ENCODE measurements at regions not wholly inside any gene's neighbourhood (a gene's known extent, or its start where the extent isn't known, plus 50 kb on each side); places are given as distances from the start of the nearest gene placed in this dataset.
"Not testable (repeated sequence)": the region's sequence is repeated elsewhere in the genome, so short reads cannot be mapped to it uniquely, and the experiment has no call there.

- DNase-seq (ENCODE audit: low read depth in 4 of 4, low spot score in 3 of 4), result no peak
These were observed 140.2 kb upstream of the KCNK1 start for GRCh38 chr1:233473549-233474204.

GRCh38 chr1:233477359-233477758, 136.5 kb upstream of the KCNK1 start:
- no peak for DNase-seq (ENCODE audit: low read depth in 4 of 4, low spot score in 3 of 4)

- DNase-seq (ENCODE audit: low read depth in 4 of 4, low spot score in 3 of 4), result no peak
These were observed 135.3 kb upstream of the KCNK1 start for GRCh38 chr1:233478611-233479010.

GRCh38 chr1:233479110-233479890, 134.6 kb upstream of the KCNK1 start:
- DNase-seq (ENCODE audit: low read depth in 4 of 4, low spot score in 3 of 4), result no peak

GRCh38 chr1:233480198-233480597, 133.7 kb upstream of the KCNK1 start:
- no peak for DNase-seq (ENCODE audit: low read depth in 4 of 4, low spot score in 3 of 4)

- DNase-seq (ENCODE audit: low read depth in 4 of 4, low spot score in 3 of 4), result no peak
These were observed 131.5 kb upstream of the KCNK1 start for GRCh38 chr1:233482388-233482787.

- DNase-seq (ENCODE audit: low read depth in 4 of 4, low spot score in 3 of 4), result no peak
These were observed 128.5 kb upstream of the KCNK1 start for GRCh38 chr1:233485385-233485784.

- DNase-seq (ENCODE audit: low read depth in 4 of 4, low spot score in 3 of 4), result no peak
These were observed 128.0 kb upstream of the KCNK1 start for GRCh38 chr1:233485809-233486398.

- no peak for DNase-seq (ENCODE audit: low read depth in 4 of 4, low spot score in 3 of 4)
These were observed 126.5 kb upstream of the KCNK1 start for GRCh38 chr1:233487408-233487807.

- no peak for DNase-seq (ENCODE audit: low read depth in 4 of 4, low spot score in 3 of 4)
These were observed 124.5 kb upstream of the KCNK1 start for GRCh38 chr1:233489411-233489810.

GRCh38 chr1:233490488-233490887, 123.4 kb upstream of the KCNK1 start:
- DNase-seq (ENCODE audit: low read depth in 4 of 4, low spot score in 3 of 4), result no peak

GRCh38 chr1:233491953-233492620, 121.8 kb upstream of the KCNK1 start:
- no peak for DNase-seq (ENCODE audit: low read depth in 4 of 4, low spot score in 3 of 4)

- DNase-seq (ENCODE audit: low read depth in 4 of 4, low spot score in 3 of 4), result no peak
These were observed 116.9 kb upstream of the KCNK1 start for GRCh38 chr1:233496993-233497392.

GRCh38 chr1:233497679-233498078, 116.2 kb upstream of the KCNK1 start:
- no peak for DNase-seq (ENCODE audit: low read depth in 4 of 4, low spot score in 3 of 4)

GRCh38 chr1:233500106-233500505, 113.8 kb upstream of the KCNK1 start:
- no peak for DNase-seq (ENCODE audit: low read depth in 4 of 4, low spot score in 3 of 4)

GRCh38 chr1:233503366-233503954, 110.4 kb upstream of the KCNK1 start:
- no peak for DNase-seq (ENCODE audit: low read depth in 4 of 4, low spot score in 3 of 4)

GRCh38 chr1:233505130-233505529, 108.8 kb upstream of the KCNK1 start:
- DNase-seq (ENCODE audit: low read depth in 4 of 4, low spot score in 3 of 4), result no peak

GRCh38 chr1:233505889-233506288, 108.0 kb upstream of the KCNK1 start:
- not testable (repeated sequence) for DNase-seq (ENCODE audit: low read depth in 4 of 4, low spot score in 3 of 4)

- DNase-seq (ENCODE audit: low read depth in 4 of 4, low spot score in 3 of 4), result no peak
These were observed 104.4 kb upstream of the KCNK1 start for GRCh38 chr1:233509526-233509925.

- DNase-seq (ENCODE audit: low read depth in 4 of 4, low spot score in 3 of 4), result no peak
These were observed 101.4 kb upstream of the KCNK1 start for GRCh38 chr1:233512538-233512937.

GRCh38 chr1:233513431-233513830, 100.5 kb upstream of the KCNK1 start:
- DNase-seq (ENCODE audit: low read depth in 4 of 4, low spot score in 3 of 4), result no peak
